HS-5 (cell line): ENCODE measurements at regions not wholly inside any gene's neighbourhood (a gene's known extent, or its start where the extent isn't known, plus 50 kb on each side); places are given as distances from the start of the nearest gene placed in this dataset.

Experiments used
- DNase-seq: peaks from one replicate; pipeline ENCODE4 v3.0.0-alpha.2; 2012; ENCODE audit warnings: low read depth

- DNase-seq, result no peak
These were observed 94.6 kb downstream of the HAPSTR1 start for GRCh38 chr16:9186061-9186460.

- no peak for DNase-seq
These were observed 97.3 kb downstream of the HAPSTR1 start for GRCh38 chr16:9188721-9189120.

- DNase-seq, result no peak
These were observed 99.9 kb downstream of the HAPSTR1 start for GRCh38 chr16:9191274-9191850.

DNA sequence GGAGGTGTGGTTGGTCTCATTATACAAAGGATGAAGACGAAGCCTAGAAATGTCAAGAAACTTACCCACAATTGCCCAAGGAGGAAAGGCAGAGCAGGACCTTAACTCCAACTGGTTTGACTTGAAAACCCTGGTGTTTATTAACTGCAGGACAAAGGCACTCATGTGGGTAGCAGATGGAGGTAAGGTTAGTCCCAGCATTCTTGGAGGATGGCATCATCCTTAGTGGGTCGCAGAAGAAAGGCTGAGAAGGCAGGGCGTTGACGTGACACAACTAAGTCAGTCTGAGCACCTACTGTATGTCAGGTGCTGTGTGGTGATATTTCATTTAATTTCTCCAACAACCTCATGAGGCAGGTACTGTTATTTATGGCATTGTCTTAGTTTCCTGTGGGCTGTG is 101.3 kb downstream of the HAPSTR1 start:
- DNase-seq, result peak; percentile 11

- DNase-seq, result no peak
These were observed 103.8 kb downstream of the HAPSTR1 start for GRCh38 chr16:9195287-9195686.

GRCh38 chr16:9197957-9198661 is 106.7 kb downstream of the HAPSTR1 start:
- DNase-seq, result no peak

DNA sequence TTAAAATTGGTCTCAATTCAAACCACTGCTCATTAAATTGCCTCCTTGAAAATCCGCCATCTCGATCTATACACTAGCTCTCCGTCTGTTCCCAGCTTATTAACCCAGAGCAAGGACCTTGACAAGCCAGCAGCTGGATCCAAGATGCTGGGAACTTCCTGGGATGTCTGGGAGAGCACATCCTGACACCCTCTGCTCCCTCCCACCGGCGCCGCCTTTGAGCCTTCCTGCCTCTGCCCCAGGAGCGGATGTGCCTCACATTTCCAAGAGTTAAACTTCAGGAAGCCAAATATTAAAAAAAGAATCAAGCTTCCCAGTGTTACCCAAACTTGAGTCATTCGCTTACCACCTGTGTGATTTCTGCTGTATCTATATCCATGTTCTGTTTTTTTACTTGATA is 107.9 kb downstream of the HAPSTR1 start:
- no peak for DNase-seq

DNA sequence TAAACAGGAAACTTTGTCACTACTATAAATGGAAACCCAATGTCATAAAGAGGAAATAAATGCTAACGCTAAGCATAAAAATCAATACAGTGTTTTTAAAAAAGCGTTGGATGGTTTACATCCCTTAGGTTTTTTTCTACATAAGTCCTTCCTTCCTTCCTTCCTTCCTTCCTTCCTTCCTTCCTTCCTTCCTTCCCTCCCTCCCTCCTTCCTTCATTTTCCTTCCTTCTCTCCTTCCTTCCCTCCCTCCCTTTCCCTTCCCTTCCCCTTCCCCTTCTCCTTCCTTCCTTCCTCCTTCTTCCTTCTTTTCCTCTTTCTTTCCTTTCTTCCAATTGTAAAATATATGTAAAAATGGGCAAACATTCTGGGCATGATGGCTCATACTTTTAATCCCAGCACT is 108.3 kb downstream of the HAPSTR1 start:
- no peak for DNase-seq

GRCh38 chr16:9203956-9204355 is 112.5 kb downstream of the HAPSTR1 start:
- DNase-seq, result no peak

GRCh38 chr16:9205661-9206060 is 114.2 kb downstream of the HAPSTR1 start:
- DNase-seq, result no peak

DNA sequence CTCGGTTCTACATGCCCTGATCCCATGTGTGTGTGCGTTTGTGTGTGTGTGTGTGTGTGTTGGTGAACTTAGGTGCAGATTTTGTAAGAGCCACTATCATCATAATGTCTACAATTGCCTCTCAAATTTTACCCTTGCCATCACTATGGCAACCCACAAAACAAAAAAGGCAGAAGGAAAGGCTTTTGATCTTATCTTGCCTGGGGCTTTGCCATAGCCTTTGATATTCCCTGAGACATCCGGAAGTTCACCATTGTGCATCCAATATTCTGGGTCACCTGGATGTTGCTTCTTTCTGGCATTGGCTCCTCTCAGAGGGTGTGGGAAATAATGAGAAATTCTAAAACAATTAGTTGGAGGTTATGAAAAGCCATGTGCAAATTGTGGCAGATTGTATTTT is 114.7 kb downstream of the HAPSTR1 start:
- no peak for DNase-seq

- DNase-seq, result no peak
These were observed 121.2 kb downstream of the HAPSTR1 start for GRCh38 chr16:9212621-9213020.

DNA sequence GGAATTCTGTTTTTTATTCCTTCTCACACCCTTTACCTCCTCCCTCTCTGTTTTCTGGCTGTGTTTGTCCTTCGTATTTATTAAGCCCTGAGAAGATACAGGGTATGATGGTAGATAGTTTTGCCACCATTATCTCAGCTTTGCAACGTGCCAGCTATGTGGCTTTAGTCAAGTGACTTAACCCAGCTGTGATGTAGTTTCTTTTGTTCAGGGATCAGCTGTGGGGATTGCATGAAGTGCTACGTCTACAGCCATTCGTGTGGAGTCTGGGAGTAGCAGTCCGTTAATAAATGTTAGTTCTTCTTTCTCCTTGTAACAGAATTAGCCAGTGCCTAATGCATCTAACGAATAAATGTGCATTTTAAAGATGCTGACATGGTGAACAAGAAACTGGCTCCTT is 128.4 kb downstream of the HAPSTR1 start:
- no peak for DNase-seq

DNA sequence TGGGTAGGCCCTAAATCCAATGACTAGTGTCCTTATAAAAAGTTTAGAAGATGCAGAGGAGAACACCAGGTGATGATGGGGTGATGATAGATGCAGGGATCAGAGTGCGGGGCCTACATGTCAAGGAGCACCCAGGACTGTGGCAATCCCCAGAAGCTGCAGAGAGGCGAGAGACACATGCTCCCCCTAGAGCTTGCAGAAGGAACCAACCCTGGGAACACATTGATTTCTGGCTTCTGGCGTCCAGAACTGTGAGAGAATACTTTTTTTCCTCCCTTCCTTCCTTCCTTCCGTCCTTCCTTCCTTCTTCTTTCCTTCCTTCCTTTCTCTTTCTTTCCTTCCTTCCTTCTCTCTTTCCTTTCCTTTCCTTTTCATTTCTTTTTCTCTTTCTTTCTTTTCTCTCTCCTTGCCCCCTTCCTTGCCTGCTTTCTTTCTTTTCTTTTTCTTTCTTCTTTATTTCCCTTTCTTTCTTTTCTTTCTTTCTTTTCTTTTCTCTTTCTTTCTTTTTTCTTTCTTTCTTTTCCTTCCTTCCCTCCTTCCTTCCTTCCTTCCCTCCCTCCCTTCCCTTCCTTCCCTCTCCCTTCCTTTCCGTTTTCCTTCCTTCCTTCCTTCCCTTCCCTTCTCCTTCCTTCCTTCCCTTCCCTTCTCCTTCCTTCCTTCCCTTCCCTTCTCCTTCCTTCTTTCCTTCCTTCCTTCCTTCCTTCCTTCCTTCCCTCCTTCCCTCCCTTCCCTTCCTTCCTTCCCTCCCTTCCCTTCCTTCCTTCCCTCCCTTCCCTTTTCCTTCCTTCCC is 134.3 kb downstream of the HAPSTR1 start:
- no peak for DNase-seq

GRCh38 chr16:9226924-9227323 is 135.5 kb downstream of the HAPSTR1 start:
- DNase-seq, result no peak

- no peak for DNase-seq
These were observed 139.6 kb downstream of the HAPSTR1 start for GRCh38 chr16:9231039-9231438.

GRCh38 chr16:9232102-9232770 is 140.8 kb downstream of the HAPSTR1 start:
- no peak for DNase-seq

GRCh38 chr16:9235867-9236266 is 144.4 kb downstream of the HAPSTR1 start:
- DNase-seq, result no peak

- no peak for DNase-seq
These were observed 144.9 kb downstream of the HAPSTR1 start for GRCh38 chr16:9236319-9236718.

DNA sequence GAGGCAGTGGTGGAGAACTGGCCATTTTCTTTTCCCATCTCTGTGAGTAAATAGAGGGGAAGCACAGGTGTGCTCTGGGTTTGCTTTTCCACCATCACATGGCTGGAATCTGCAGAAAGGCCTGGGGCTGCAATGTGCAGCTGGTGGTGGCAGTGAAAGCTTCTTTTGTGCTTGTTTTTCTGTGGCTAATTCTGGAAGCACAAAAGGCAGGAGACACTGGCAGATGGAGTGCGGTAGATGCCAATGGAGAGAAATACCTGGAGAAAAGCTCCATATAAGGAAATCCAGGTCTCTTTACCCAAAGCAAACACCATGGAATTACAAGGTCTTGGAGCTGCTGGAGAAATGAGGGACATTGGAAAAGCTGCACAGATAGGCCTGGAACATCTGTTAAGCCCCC is 146.9 kb downstream of the HAPSTR1 start:
- DNase-seq, result no peak

GRCh38 chr16:9241177-9241576 is 149.7 kb downstream of the HAPSTR1 start:
- no peak for DNase-seq

- no peak for DNase-seq
These were observed 156.7 kb downstream of the HAPSTR1 start for GRCh38 chr16:9248162-9248561.

- DNase-seq, result no peak
These were observed 158.1 kb downstream of the HAPSTR1 start for GRCh38 chr16:9249534-9249933.
